Stomach (tissue), 8 donors: ENCODE measurements at regions not wholly inside any gene's neighbourhood (a gene's known extent, or its start where the extent isn't known, plus 50 kb on each side); places are given as distances from the start of the nearest gene placed in this dataset.

Experiments
- DNase-seq, 2 donors: peaks; one replicate each; pipeline versions ENCODE4 v3.0.0 to v3.0.0-alpha.2; 2013 to 2019
- H3K27ac ChIP-seq, 5 donors: fragments of 200-600 bp in 4 of 5; sonication (generic) in 4 of 5; one replicate each; pipeline ENCODE4 v1.5.1; 2013 to 2019; ENCODE audit warnings: mild to moderate bottlenecking in 1 of 5, moderate library complexity in 1 of 5
- H3K27me3 ChIP-seq, 3 donors: fragments of 200-600 bp; sonication (generic); one replicate each; pipeline ENCODE4 v1.5.1; 2017 to 2019; ENCODE audit warnings: mixed run types in 1 of 3
- H3K36me3 ChIP-seq, 4 donors: fragments of 200-600 bp; sonication (generic); 1 replicate in 3 of 4; 2 replicates in 1 of 4; pipeline ENCODE4 v1.5.1; 2016 to 2019
- H3K4me1 ChIP-seq, 4 donors: fragments of 200-600 bp; sonication (generic); one replicate each; pipeline ENCODE4 v1.5.1; 2016 to 2019
- H3K4me3 ChIP-seq, 4 donors: fragments of 200-600 bp; sonication (generic) in 3 of 4; one replicate each; pipeline ENCODE4 v1.5.1; 2016 to 2019; ENCODE audit warnings: mild to moderate bottlenecking in 1 of 4
- H3K9me3 ChIP-seq, 4 donors: fragments of 200-600 bp; sonication (generic); one replicate each; pipeline ENCODE4 v1.5.1; 2016 to 2019
- EP300 ChIP-seq: sonication (generic); formaldehyde crosslinking; IDR thresholded peaks from one replicate; pipeline ENCODE4 v1.6.1; 2017; ENCODE audit warnings: antibody characterized with exemption
- POLR2A ChIP-seq, 4 donors: fragments of 450-650 bp; IDR thresholded peaks; one replicate each; pipeline ENCODE4 v1.6.1; 2016; ENCODE audit warnings: antibody characterized with exemption in 4 of 4, control low read depth in 2 of 4, mild to moderate bottlenecking in 1 of 4, moderate library complexity in 1 of 4
- POLR2AphosphoS5 ChIP-seq, 3 donors: sonication (generic); formaldehyde crosslinking; IDR thresholded peaks; one replicate each; pipeline ENCODE4 v1.6.1; 2016; ENCODE audit warnings: antibody characterized with exemption in 3 of 3
- WGBS, 5 donors: extraction: QIAGEN DNeasy Blood & Tissue Kit in 3 of 5; methylation state at CpG; one replicate each; pipeline versions ENCODE4 v1.1.5 to v1.1.7; 2013 to 2018; 5-methylcytosine and 5-hydroxymethylcytosine counted together
- intact Hi-C: fragments of 100-400 bp; cut with DNase I; formaldehyde crosslinking; loops from one replicate; pipeline ENCODE4 v1.15.1; 2023; ENCODE audit warnings: low total_unique reads
- TF ChIP-seq, protein P1 (sequence below), 7 experiments: fragments of 450-650 bp in 4 of 7; fragments of 200-600 bp in 3 of 7; sonication (generic) in 3 of 7; IDR thresholded peaks; one replicate each; pipeline ENCODE4 v1.5.1; 2016 to 2019; ENCODE audit warnings: antibody characterized with exemption in 7 of 7, control low read depth in 2 of 7, mild to moderate bottlenecking in 1 of 7
- donor health status: healthy with polysubstance abuse.
- donor health status: Bipolar disorder and iron deficiency.
- donor health status: healthy.

GRCh38 chr10:8893102-8893501 is 838.6 kb downstream of the GATA3 start:
- DNase-seq, result no peak
- Histone ChIP-seq H3K4me1 (no peaks in the 10 kb centered on the region), H3K4me3 (no peak overlapping the region), H3K36me3 (no peaks in the 10 kb centered on the region), H3K27ac (no peak overlapping the region), H3K9me3 (no peaks in the 10 kb centered on the region), H3K27me3 (no peaks in the 10 kb centered on the region)
- intact Hi-C loops, result no loop called here
- 66 to 78% (median 72%) methylated on average over 3 of the region's 3 CpGs for WGBS, 5 donors
- no peak for TF ChIP-seq POLR2A (IDR thresholded peaks at IDR 0.05)
- no peak for TF ChIP-seq EP300
- TF ChIP-seq, protein P1, sequence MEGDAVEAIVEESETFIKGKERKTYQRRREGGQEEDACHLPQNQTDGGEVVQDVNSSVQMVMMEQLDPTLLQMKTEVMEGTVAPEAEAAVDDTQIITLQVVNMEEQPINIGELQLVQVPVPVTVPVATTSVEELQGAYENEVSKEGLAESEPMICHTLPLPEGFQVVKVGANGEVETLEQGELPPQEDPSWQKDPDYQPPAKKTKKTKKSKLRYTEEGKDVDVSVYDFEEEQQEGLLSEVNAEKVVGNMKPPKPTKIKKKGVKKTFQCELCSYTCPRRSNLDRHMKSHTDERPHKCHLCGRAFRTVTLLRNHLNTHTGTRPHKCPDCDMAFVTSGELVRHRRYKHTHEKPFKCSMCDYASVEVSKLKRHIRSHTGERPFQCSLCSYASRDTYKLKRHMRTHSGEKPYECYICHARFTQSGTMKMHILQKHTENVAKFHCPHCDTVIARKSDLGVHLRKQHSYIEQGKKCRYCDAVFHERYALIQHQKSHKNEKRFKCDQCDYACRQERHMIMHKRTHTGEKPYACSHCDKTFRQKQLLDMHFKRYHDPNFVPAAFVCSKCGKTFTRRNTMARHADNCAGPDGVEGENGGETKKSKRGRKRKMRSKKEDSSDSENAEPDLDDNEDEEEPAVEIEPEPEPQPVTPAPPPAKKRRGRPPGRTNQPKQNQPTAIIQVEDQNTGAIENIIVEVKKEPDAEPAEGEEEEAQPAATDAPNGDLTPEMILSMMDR (IDR thresholded peaks at IDR 0.05), result no peak
- TF ChIP-seq POLR2AphosphoS5 (IDR thresholded peaks at IDR 0.05), result no peak

- no peaks in the 10 kb centered on the region for H3K27me3 ChIP-seq
Observed at GRCh38 chr10:8894148-8894547, 839.7 kb downstream of the GATA3 start.

GRCh38 chr10:8897769-8898168 is 843.3 kb downstream of the GATA3 start:
- H3K4me3 ChIP-seq, result no peak overlapping the region
- 60 to 69% (median 65%) methylated on average over 5 of the region's 5 CpGs for WGBS, 5 donors
- intact Hi-C loops, result no loop called here
- no peak overlapping the region for H3K27ac ChIP-seq
- no peaks in the 10 kb centered on the region for H3K4me1 ChIP-seq
- no peak for TF ChIP-seq EP300
- TF ChIP-seq, protein P1 (IDR thresholded peaks at IDR 0.05), result no peak
- TF ChIP-seq POLR2AphosphoS5 (IDR thresholded peaks at IDR 0.05), result no peak
- no peak for TF ChIP-seq POLR2A (IDR thresholded peaks at IDR 0.05)
- H3K36me3 ChIP-seq, result no peaks in the 10 kb centered on the region
- DNase-seq, result no peak
- no peaks in the 10 kb centered on the region for H3K27me3 ChIP-seq
- no peaks in the 10 kb centered on the region for H3K9me3 ChIP-seq

More at GRCh38 chr10:8894148-8894547, 839.7 kb downstream of the GATA3 start:
- WGBS, 5 donors, result 79 to 87% (median 80%) methylated on average over 4 of the region's 4 CpGs
- H3K9me3 ChIP-seq, result no peaks in the 10 kb centered on the region
- H3K4me3 ChIP-seq, result no peak overlapping the region
- intact Hi-C loops, result no loop called here
- TF ChIP-seq, protein P1 (IDR thresholded peaks at IDR 0.05), result no peak
- TF ChIP-seq POLR2A (IDR thresholded peaks at IDR 0.05), result no peak
- no peak for TF ChIP-seq POLR2AphosphoS5 (IDR thresholded peaks at IDR 0.05)
- no peak for TF ChIP-seq EP300
- H3K27ac ChIP-seq, result no peak overlapping the region
- H3K36me3 ChIP-seq, result no peaks in the 10 kb centered on the region
- no peaks in the 10 kb centered on the region for H3K4me1 ChIP-seq
- DNase-seq, result no peak

- TF ChIP-seq, protein P1 (IDR thresholded peaks at IDR 0.05), result no peak
- TF ChIP-seq POLR2A (IDR thresholded peaks at IDR 0.05) (no peak), POLR2AphosphoS5 (IDR thresholded peaks at IDR 0.05) (no peak), EP300 (no peak)
- intact Hi-C loops, result no loop called here
- no peaks in the 10 kb centered on the region for H3K36me3 ChIP-seq
Observed at GRCh38 chr10:8898745-8899330, 844.4 kb downstream of the GATA3 start.

More at GRCh38 chr10:8898745-8899330, 844.4 kb downstream of the GATA3 start:
- Histone ChIP-seq H3K27ac (no peak overlapping the region), H3K9me3 (no peaks in the 10 kb centered on the region), H3K4me1 (no peaks in the 10 kb centered on the region), H3K4me3 (no peak overlapping the region), H3K27me3 (no peaks in the 10 kb centered on the region)
- no peak for DNase-seq
- WGBS, 5 donors, result 54 to 75% (median 62%) methylated on average over 2 of the region's 2 CpGs
